ENCODE measurements at regions not wholly inside any gene's neighbourhood (a gene's known extent, or its start where the extent isn't known, plus 50 kb on each side); places are given as distances from the start of the nearest gene placed in this dataset.

- DNase-seq (ENCODE audit: low read depth, low spot score) (no peak), ATAC-seq (no peak)
- Histone ChIP-seq H3K79me2 (ENCODE audit: insufficient read depth, low read length) (no peaks in the 10 kb centered on the region), H3K27ac (ENCODE audit: low read depth, low read length) (no peak overlapping the region), H2AFZ (ENCODE audit: low read depth, low read length, poor library complexity, severe bottlenecking) (no peak overlapping the region), H3K4me1 (ENCODE audit: control insufficient read depth in 1 of 2, insufficient read depth in 2 of 2, low read length in 2 of 2) (no peaks in the 10 kb centered on the region), H3K4me2 (ENCODE audit: low read length) (no peak overlapping the region), H3K4me3 (replicated peaks in 1 of 2; ENCODE audit: low read depth in 1 of 2, low read length in 2 of 2) (no peak overlapping the region), H3K9me2 (ENCODE audit: insufficient read depth) (no peaks in the 10 kb centered on the region), H3K27me3 (ENCODE audit: insufficient read depth, low read length) (no peaks in the 10 kb centered on the region), H3K9me3 (ENCODE audit: control insufficient read depth in 1 of 2, insufficient read depth in 1 of 2, low read depth in 1 of 2, low read length in 2 of 2) (no peaks in the 10 kb centered on the region), H3K36me3 (ENCODE audit: control insufficient read depth in 1 of 2, insufficient read depth in 2 of 2, low read length in 2 of 2) (no peaks in the 10 kb centered on the region), H4K20me1 (ENCODE audit: insufficient read depth) (no peaks in the 10 kb centered on the region), H3K9ac (ENCODE audit: low read length) (no peak overlapping the region)
- no peak for TF ChIP-seq JUND (IDR thresholded peaks at IDR 0.05)
- no peak for TF ChIP-seq POLR2A (IDR thresholded peaks at IDR 0.05; ENCODE audit: borderline replicate concordance, extremely low read depth, insufficient read depth, insufficient read length)
- no peak for TF ChIP-seq RAD21 (IDR thresholded peaks at IDR 0.05; ENCODE audit: low read depth)
- intact Hi-C loops (cut with micrococcal nuclease): no loop called here
- ChIA-PET CTCF (no interaction called here), POLR2A (no interaction called here), RAD21 (ENCODE audit: low non-redundant PET in 1 of 2, low total read pairs in 2 of 2, uncharacterized antibody in 2 of 2, unreplicated experiment in 2 of 2) (no interaction called here)
- no TSS peak for BruUV-seq (replicated peaks)
These were observed 2005.5 kb upstream of the PCDH20 start for GRCh38 chr13:63421123-63421522.

- TF ChIP-seq SIN3A (IDR thresholded peaks at IDR 0.05; ENCODE audit: low read depth): no peak
- no peak for TF ChIP-seq JUND (IDR thresholded peaks at IDR 0.05)
- no peak for TF ChIP-seq ELF1 (IDR thresholded peaks at IDR 0.05; ENCODE audit: borderline replicate concordance, low read depth)
- TF ChIP-seq ATF3 (IDR thresholded peaks at IDR 0.05): no peak
- no peak for TF ChIP-seq YY1 (IDR thresholded peaks at IDR 0.05; ENCODE audit: extremely low read depth, insufficient replicate concordance, low read depth, low read length)
- TF ChIP-seq EGR1 (IDR thresholded peaks at IDR 0.05; ENCODE audit: low read depth): no peak
- no peak for TF ChIP-seq CBX3 (IDR thresholded peaks at IDR 0.05; ENCODE audit: low read depth)
- TF ChIP-seq POLR2AphosphoS5 (IDR thresholded peaks at IDR 0.05; ENCODE audit: low read depth, low read length): no peak
- TF ChIP-seq ZBTB33 (IDR thresholded peaks at IDR 0.05; ENCODE audit: extremely low read depth, insufficient replicate concordance, low read length): no peak
- no peak for TF ChIP-seq RAD21 (IDR thresholded peaks at IDR 0.05; ENCODE audit: low read depth)
- no peak for TF ChIP-seq ZNF274 (IDR thresholded peaks at IDR 0.05; ENCODE audit: low read depth, low read length)
- H3K36me3 ChIP-seq (ENCODE audit: control insufficient read depth in 1 of 2, insufficient read depth in 2 of 2, low read length in 2 of 2): no peaks in the 10 kb centered on the region
- no peak overlapping the region for H3K27ac ChIP-seq (ENCODE audit: low read depth, low read length)
- no TSS peak for BruUV-seq (replicated peaks)
- RAD21 ChIA-PET (ENCODE audit: low non-redundant PET in 1 of 2, low total read pairs in 2 of 2, uncharacterized antibody in 2 of 2, unreplicated experiment in 2 of 2): no interaction called here
- no peaks in the 10 kb centered on the region for H3K9me2 ChIP-seq (ENCODE audit: insufficient read depth)
- H3K4me3 ChIP-seq (replicated peaks in 1 of 2; ENCODE audit: low read depth in 1 of 2, low read length in 2 of 2): no peak overlapping the region
- H3K9ac ChIP-seq (ENCODE audit: low read length): no peak overlapping the region
- no peaks in the 10 kb centered on the region for H3K4me1 ChIP-seq (ENCODE audit: control insufficient read depth in 1 of 2, insufficient read depth in 2 of 2, low read length in 2 of 2)
- no peaks in the 10 kb centered on the region for H3K27me3 ChIP-seq (ENCODE audit: insufficient read depth, low read length)
- H2AFZ ChIP-seq (ENCODE audit: low read depth, low read length, poor library complexity, severe bottlenecking): no peak overlapping the region
- no peak overlapping the region for H3K4me2 ChIP-seq (ENCODE audit: low read length)
- ATAC-seq (no peak), DNase-seq (ENCODE audit: low read depth, low spot score) (no peak)
- CTCF ChIA-PET: no interaction called here
- H3K9me3 ChIP-seq (ENCODE audit: control insufficient read depth in 1 of 2, insufficient read depth in 1 of 2, low read depth in 1 of 2, low read length in 2 of 2): no peaks in the 10 kb centered on the region
- intact Hi-C loops (cut with micrococcal nuclease): no loop called here
- H3K79me2 ChIP-seq (ENCODE audit: insufficient read depth, low read length): no peaks in the 10 kb centered on the region
- POLR2A ChIA-PET: no interaction called here
- no peaks in the 10 kb centered on the region for H4K20me1 ChIP-seq (ENCODE audit: insufficient read depth)
These were observed 2005.0 kb upstream of the PCDH20 start for GRCh38 chr13:63420685-63421084.

All from HCT116 (cell line).